NK-92 treated with Interleukin-12 subunit alpha and Interleukin-12 subunit beta, amount 100 ng/mL, for 24 hours (cell line): ENCODE measurements at regions not wholly inside any gene's neighbourhood (a gene's known extent, or its start where the extent isn't known, plus 50 kb on each side); places are given as distances from the start of the nearest gene placed in this dataset.
"Not testable (repeated sequence)": the region's sequence is repeated elsewhere in the genome, so short reads cannot be mapped to it uniquely, and the experiment has no call there.

ENCODE experiments used
- DNase-seq: peaks from one replicate; lab custom pipeline; 2025; lab: John Stamatoyannopoulos, UW

DNA sequence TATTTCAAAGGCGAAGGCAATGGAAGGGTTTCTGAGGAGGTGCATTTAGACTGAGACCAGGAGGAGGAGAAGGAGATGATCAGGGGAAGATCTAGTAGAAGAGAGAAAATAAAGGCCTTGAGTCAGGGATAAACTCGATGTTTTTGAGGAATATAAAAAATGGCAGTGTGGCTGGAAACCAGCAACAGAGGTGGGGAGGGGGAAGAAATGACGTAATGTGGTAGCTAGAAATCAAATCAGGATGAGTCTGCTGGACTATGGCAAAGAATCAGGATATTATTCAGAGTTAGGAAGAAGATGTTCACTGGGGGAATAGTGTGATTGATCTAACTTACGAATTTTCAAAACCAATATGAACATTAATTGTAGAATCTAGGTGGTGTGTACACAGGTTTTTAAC, 1673.9 kb upstream of the WWC1 start:
- no peak for DNase-seq

DNA sequence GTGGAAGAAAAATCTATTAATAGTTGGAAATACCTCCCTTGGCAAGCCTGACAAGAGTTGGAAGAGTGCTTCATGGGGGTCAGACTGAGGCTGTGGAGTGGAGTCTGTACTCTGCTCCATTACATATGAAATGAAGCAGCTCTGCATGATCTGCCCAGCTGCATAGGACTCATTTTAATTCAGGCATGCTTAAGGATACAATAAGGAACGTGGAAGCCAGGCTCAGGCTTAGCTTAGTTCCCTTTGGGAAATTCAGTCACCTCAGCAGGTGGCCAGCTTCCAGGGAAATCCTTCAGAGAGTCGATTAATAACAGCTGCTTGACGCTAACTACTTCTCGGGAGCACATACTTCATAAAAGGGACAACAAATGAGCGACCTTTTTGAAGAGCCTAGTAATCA, 1672.9 kb upstream of the WWC1 start:
- no peak for DNase-seq

GRCh38 chr5:166624573-166624972, 1666.9 kb upstream of the WWC1 start:
- no peak for DNase-seq

GRCh38 chr5:166625210-166625865, 1666.1 kb upstream of the WWC1 start:
- no peak for DNase-seq

DNA sequence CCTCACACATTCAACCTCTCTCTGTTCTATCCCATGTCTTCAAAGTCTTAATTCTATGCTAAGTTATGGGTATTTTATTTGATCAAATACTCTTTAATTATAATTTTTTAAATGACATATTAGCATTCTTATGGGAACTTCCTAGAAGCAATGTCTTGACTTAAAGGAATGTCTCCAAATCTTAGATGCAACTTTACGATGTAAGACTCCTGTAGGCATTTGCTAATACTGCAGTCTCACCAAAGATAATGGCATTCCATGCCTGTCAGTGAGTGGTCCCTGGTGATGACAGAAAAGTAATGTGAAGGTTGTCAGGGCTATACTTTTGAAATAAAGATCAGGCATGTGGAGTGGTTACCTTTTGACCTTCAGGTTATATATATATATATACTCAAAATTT, 1654.2 kb upstream of the WWC1 start:
- no peak for DNase-seq

DNA sequence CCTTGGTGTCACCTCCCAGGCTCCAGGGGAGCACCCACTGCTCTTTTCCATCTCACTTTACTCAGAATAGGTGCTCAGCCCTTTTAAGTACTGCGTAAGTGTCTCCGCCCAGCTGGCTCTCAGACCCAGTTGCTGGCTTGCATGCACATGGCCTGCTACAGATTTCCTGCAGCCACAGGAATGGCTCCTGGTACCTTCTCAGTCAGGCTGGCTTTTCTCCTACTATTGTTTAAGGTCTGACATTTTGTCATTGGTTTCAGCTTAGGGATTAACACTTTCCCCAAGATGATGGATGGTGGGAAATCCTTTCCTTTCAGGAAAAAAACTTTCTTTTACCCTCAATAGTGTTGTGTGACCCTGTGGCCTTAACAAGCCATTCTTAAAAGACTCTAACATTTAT, 1652.3 kb upstream of the WWC1 start:
- no peak for DNase-seq

GRCh38 chr5:166640136-166640535, 1651.3 kb upstream of the WWC1 start:
- DNase-seq: not testable (repeated sequence)

DNA sequence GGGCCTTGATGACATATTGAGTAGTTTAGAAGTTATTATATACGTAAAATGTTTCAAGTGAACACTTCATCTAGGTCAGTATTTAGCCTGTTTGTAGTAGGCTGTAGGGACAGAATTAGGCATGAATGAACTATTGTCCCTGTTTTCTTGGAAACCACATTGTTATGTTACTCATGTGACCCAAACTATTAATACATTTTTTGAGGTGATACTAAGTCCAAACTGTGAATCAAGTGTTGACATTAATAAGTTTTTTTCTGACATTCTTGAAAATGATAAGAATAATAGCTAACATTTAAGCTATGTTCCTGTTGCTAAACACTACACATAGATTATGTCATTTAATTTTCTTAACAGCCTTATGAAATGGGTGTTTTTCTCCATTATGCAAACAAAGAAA, 1642.7 kb upstream of the WWC1 start:
- DNase-seq: no peak

DNA sequence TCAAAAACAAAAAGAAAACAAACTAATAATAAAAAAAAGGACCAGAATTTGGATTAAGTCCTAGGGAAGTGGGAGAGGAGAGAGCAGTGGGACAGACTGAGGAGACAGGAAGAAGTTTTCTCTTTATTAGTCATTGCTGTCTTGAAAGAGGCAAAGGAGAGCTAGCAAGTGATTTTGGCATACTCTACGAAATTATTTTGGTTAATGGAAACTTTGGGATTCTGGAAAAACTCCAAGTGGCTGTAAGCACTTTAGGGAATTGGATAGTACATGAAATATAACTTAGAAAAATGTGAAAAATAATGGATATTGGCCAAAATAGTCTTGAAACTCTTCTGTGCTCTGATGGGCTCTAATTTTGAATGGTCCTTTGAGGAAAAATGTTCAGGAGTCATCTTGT, 1641.8 kb upstream of the WWC1 start:
- no peak for DNase-seq

DNA sequence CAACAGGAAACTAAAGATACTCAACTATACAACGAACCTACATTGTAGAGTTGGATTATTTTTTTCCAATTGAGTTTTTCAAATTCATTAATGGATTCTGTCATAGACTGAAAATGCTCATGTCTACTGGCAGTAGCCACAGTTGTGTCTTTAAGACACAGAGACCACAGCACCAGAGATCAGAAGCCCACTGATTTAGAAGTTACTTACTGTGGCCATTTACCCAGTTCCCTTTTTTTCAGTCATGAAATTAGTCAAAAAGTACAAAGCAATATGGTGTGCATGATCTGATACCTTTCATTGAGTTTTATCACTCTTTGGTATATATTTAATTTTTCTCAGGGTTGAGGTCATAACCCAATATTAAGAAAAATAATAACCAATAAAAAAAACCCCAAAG, 1640.2 kb upstream of the WWC1 start:
- DNase-seq: no peak

GRCh38 chr5:166671811-166672210, 1619.6 kb upstream of the WWC1 start:
- no peak for DNase-seq

DNA sequence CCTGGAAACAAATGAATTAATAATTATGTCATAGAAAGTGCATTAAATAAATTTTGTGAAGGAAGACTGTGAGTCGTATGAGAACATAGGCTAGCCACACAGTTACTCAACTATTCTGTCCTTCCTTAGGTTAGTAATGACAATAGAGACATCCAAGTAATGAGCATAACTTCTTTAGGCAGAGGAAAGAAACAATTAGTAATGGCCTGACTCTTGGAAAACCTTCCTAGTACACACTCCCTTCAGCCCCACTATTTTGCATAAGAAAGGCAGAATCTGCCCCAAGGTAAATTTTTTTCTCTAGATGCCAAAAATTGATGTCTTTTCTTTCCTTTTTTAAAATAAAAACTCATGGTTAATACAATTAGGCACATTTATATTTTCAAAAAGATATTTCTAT, 1619.0 kb upstream of the WWC1 start:
- DNase-seq: no peak

DNA sequence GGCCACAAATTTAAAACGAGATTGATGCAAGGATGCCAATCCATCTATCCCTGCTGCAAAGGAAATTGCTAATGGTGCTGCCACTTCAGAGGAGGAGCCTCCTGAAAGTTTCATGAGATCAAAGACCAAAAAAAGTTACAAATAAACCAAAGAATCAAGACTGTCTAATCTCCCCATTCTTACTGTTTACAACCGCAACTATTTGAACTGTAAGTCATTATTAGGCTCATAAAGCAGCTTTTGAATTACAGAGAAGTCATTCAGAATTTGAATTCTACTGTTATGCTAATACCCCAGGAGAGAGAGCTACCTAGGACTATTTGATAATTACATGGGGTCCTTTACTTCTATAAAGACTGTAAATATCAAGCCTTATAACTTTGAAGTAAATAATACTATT, 1613.6 kb upstream of the WWC1 start:
- DNase-seq: no peak

- no peak for DNase-seq
Observed at GRCh38 chr5:166679331-166679730, 1612.1 kb upstream of the WWC1 start.

DNA sequence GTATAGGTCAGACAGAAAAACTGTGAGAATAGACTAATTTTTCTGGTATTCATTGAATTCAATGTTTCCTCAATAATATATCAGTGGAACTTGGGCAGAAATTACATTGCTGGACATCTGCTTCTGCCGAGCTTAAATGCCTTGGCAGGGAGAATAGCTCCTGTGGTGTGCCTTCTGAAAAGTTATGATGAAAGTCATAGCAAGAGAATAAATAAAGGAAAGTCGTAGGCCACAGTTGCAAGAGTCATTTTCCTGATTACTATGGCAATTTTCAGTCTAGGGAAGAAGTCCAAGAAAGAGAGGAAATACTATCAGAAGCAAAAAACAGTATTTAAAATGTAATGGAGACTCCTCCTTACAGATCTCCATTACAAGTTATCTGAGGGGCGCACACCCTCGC, 1596.1 kb upstream of the WWC1 start:
- no peak for DNase-seq

- no peak for DNase-seq
Observed at GRCh38 chr5:166708291-166708690, 1583.2 kb upstream of the WWC1 start.

DNA sequence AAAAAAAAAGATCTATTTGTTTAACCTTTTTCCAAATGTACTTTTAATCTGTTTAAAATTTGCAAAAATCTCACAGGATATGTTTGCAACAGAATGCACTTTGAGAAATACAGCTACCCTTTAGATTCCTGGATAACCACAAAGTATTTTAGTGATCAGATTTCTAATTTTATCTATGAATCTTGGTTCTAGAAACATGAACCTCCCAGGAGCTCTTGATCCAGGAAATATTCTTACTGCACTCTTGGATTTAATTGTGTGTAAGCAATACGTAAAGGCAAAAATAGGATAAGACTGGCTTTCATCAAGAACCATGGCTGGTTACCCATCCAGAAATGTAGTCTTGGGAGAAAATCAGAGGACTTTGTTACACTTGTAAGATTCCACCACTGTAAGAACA, 1581.8 kb upstream of the WWC1 start:
- DNase-seq: no peak

DNA sequence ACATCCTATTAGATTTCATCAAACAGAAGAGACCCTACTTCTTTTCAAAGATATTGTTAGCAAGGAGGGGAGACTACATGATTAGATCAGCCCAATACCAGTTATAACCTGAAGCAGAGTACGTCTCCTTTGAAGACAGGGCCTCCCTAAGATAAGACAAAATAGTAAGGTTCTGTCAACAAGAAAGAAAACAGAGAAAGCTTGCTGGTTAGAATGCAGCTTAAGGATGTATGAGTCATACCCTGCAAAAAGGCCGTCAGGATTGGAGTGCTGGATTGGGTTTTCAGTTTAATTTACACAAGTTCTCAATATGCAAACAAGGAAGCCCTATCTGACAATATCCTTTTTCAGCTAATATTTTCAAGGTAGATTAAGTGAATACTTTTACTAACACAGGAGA, 1581.2 kb upstream of the WWC1 start:
- DNase-seq: no peak

DNA sequence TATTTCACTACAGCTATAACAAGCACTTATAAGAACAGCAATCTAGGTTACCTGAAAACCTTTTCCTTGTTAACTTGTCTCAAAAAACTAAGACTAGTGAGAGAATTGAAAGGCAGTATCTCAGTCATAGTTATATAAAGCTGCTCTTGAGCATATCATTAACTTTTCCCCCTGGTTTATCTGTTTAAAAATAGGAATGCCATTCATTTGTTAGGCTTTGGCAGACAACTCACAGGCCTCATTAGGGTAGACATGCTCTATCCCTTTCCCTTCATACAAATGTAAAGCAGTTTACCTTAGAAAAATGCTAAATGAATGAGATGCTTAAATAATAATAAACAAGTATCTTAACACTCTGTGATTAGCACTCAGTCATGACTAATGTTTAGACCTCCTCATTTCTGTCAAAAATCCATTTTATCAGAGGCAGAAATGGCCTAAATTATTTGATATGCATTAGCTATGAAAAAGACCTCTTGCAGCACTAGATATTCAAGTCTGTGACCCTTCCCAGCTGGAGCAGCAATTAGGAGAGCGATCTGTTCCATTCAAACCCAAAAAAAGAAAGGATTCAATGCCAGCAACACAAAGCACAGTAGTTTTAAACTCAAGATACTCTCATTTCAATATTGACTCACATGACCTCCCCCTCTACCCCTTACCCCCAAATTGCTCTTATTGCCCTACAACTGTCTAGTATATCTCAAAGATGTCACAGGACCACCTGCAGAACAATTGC, 1578.8 kb upstream of the WWC1 start:
- no peak for DNase-seq

DNA sequence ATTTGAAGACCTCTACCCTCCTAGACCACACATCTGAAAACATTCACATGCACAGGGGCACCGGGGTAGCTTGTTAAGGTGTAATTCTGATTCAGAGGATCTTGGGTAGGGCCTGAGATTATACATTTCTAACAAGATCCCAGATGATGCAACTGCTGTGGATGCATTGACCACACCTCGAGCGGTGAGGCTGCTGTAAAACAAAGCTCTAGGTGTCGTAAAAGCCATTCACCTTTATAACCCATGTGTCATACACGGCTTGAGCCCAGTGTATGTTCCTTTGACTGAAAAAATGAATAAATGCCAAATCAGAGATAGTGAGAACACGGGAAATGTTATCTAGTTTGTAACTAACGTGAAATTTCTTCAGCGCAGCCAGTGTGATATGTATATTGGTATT, 1578.2 kb upstream of the WWC1 start:
- DNase-seq: no peak

GRCh38 chr5:166716856-166717492, 1574.5 kb upstream of the WWC1 start:
- DNase-seq: no peak

DNA sequence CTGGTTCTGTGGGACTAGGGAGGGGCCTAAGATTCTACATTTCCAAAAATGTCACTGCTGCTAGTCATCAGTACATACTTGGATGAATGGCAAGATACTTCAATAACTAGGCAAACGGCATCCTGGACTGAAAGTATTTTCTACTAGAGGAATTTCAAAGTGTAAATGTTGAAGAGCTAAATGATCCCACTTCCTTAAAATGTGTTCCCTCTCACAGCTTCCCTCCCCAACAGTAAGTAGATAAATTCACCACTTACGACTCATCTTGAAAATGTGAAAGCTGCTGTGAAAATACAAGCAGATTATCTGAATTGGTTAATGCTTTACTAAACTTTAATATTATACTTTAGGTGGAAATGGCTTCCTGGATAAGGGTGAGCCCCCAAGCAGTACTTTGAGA, 1571.5 kb upstream of the WWC1 start:
- no peak for DNase-seq

GRCh38 chr5:166722939-166723338, 1568.5 kb upstream of the WWC1 start:
- no peak for DNase-seq

DNA sequence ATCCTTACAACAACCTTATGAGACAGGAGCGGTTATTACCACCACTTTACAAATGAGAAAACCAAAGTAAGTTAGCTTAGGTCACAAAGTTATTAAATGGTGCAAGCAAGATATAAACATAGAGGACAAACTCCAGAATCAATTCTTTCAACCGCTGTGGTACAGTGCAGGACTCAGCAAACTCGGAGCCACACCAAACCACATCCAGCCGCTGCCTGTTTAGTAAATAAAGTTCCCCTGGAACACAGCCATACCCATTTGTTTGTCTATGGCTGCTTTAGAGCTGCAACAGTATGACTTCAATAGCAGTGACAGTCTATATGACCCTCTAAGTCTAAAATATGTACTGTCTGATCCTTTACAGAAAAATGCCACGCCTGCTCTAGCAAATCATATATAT, 1567.2 kb upstream of the WWC1 start:
- DNase-seq: no peak
